ENCODE measurements at regions not wholly inside any gene's neighbourhood (a gene's known extent, or its start where the extent isn't known, plus 50 kb on each side); places are given as distances from the start of the nearest gene placed in this dataset.

DNA sequence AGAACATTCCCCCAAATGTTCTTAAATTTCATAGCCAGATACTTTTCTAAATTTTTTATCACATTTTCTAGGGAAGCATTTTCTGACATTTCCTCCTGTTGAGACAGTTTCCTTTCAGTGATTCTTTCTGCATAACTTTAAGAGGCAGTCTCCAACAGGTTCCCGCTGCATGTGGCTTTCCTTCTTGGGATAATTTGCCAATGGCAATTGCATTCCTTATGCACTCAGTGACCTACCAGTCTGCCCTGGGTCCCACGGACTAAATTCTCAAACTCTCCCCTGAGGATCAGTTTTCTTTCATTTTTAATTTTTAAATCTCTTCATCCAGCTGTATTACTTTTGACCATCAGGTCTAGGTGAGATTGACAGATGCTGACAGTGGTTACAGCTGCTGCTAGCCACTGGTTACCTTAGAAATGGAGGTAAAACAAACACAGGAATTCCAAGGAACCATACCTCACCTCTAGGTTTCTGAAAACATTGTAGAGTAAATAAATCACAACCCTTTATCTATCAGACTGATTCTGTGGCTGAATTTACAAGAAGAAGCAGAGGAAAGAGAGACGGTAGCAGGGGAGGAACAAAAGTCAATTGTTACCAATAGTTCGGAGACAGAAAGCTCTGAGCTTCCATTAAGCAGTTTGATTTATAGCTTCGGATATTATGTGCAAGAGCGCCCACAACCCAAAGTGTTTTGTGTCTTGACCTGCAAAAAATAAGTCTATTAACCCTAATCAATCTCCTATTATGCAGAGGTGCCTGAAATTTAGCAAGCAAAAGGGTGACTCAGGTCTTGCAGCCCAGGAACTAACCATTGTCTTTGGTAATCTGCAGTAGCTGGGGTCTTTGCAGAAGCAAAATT lies 216.0 kb downstream of the PMP22 start:
- in situ Hi-C loops (cut with HindIII; ENCODE audit: low sequenced_read_pairs) = no loop called here

DNA sequence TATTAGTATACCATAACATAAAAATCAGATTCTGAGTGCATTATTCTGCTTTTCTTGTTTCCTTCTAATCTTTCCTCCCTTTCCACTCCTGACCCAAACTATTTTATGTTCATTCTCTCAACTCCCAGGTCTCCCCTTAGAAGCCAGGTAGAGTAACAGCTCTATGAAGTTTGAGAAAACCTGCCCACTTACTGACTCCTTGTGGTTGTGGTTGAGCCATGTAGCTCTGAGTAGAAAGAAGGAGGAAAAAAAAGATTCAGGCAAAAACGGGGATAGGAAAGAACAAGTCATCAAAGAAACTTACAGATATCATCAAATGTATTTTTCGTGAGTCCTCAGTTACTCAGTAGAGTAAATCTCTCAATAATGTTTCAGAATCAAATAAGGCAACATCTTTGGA lies 216.7 kb downstream of the PMP22 start:
- in situ Hi-C loops (cut with HindIII; ENCODE audit: low sequenced_read_pairs) = no loop called here

DNA sequence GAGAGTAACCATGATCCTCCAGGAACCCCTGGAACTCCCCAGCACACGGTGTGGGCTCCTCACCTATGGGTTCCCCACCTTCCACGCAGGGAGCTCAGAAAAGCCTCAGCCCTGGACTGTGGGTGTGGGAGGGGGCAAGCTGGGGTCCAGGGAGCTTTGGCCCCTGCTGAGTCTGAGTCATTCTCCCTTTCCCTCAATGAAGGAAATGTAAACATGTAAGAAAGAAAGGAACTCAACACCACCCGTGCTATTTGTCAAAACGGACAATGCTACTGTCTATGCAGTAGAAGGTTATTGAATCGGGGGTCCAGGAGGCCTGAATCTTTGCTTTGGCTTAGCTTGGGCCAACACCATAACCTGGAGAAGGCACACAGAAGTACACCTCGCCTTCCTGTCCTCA lies 222.8 kb downstream of the PMP22 start:
- in situ Hi-C loops (cut with HindIII; ENCODE audit: low sequenced_read_pairs) = no loop called here

DNA sequence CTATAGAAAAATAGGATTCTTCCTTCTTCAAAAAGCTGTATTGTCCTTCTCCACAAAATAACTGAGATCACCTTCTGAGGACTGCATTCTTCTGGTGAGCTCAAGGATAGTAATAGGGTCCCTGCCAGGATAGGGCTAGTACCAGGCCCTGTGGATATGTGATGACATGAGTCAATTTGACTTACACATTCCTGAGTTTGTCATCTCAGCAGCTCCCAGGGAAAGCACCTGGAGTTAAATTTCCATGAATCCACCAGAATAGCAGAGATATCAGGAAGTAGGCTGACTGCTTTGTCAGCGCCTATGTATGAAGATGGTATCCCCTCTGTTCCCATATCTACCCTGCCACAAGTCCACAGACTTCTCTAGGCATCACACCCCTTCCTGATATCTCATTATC lies 225.8 kb downstream of the PMP22 start:
- in situ Hi-C loops (cut with HindIII; ENCODE audit: low sequenced_read_pairs) = no loop called here

DNA sequence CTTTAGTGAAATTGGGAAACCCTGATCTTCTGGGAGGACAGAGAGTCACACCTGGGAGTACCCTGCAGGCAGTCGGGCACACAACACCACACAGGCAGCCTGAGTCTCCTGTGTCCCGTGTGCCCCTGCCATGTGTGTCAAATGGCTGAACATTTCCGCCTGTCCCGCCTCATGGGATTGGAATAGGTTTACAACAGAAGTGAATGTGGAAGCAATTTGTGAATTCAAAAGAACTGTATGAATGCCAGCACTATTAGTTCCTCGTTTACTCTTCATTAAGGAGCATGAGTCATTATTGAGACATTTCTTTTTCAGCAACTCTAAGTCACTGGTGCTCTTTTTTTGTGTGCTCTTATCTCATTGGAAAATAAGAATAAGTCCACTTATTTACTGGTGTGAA lies 226.5 kb downstream of the PMP22 start:
- in situ Hi-C loops (cut with HindIII; ENCODE audit: low sequenced_read_pairs) = no loop called here

DNA sequence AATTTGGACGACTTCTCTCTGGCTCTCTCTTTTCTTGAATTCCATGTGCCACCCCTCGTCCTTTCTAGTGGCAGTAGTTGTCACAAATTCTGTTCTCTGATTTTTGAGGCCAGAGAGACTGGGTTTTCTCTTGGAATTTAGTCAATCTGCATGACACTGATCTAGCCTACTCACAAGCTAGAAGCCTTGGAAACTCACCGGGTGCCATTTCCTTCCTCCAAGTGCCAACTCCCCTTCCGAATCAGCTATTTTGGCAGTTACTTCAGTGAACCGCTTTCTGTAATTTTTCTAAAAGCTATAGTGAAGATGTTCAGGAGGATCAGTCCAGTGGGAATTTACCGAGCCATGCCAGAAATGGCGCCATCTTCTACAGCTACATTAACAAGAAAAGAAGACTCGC lies 228.9 kb downstream of the PMP22 start:
- in situ Hi-C loops (cut with HindIII; ENCODE audit: low sequenced_read_pairs) = no loop called here

DNA sequence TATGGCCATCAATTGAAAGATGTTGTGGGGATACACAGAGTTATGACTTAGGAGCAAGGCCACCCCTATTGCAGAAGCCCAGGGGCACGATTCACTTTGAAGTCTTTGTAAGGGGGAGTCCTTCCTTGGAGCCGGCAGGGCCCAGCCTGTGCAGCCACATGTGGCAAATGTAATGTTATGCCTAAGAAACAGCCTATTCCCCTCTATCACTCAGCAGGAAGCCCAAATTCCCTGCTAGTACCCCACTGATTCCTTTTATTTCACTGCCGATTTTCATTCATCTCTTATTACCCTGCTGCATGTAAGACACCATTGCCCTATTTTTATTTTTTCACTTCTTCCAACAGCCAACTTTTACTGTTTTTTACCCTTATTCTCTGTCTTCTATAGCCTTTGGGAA lies 233.2 kb downstream of the PMP22 start:
- in situ Hi-C loops (cut with HindIII; ENCODE audit: low sequenced_read_pairs) = no loop called here

DNA sequence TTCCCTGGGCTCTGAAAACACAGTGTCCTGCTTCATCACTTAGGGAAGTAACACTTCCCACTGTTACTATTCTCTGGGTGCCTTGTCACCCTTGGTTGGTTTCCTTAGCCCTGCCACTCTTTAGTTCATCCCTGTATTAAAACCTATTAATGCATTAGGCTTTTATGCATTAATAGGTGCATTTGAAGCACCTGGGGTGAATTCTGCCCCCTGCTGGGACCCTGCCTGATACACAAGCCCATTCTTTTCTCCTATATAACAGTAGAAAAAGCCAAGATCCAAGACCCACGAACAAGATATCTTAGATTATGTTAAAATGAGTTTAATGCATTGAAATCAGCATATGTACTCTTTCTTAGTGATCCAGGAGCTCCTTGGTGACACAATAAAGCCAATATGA lies 235.7 kb downstream of the PMP22 start:
- in situ Hi-C loops (cut with HindIII; ENCODE audit: low sequenced_read_pairs) = no loop called here

DNA sequence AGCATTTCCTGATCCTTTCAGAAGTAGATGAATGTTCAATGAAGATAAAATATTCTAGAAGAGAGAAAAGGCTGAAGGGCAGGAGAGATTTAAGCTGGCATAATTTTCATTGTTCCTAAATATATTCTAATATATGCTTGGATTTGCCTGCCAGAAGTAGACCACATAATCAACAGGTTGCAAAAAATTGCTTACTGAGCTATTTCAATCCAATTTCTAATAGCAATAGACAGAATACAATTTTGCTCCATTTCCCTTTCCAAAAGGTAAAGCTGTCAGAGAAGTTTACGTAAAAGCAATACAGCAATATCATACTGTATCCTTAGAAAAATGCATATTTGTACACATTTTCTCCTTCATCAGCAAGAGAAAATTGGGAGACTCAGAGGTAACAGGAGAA lies 237.3 kb downstream of the PMP22 start:
- in situ Hi-C loops (cut with HindIII; ENCODE audit: low sequenced_read_pairs) = no loop called here

DNA sequence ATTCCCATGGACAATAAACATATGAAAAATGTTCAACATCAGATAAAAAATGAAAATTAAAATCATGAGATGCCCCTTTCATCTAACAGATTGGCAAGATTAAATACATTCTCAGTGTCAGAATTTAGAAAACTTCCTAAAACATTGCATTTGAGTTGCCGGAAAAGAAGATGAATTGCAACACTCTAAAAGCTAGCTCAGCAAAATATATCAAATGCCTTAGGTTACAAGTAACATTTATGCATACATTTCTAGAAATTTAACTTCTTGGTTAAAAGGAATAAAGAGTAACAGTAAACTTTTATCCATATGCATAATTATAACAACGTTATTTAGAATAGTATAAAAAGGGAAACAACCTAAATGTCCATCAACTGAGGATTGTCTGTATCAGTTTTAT lies 239.0 kb downstream of the PMP22 start:
- in situ Hi-C loops (cut with HindIII; ENCODE audit: low sequenced_read_pairs) = no loop called here

DNA sequence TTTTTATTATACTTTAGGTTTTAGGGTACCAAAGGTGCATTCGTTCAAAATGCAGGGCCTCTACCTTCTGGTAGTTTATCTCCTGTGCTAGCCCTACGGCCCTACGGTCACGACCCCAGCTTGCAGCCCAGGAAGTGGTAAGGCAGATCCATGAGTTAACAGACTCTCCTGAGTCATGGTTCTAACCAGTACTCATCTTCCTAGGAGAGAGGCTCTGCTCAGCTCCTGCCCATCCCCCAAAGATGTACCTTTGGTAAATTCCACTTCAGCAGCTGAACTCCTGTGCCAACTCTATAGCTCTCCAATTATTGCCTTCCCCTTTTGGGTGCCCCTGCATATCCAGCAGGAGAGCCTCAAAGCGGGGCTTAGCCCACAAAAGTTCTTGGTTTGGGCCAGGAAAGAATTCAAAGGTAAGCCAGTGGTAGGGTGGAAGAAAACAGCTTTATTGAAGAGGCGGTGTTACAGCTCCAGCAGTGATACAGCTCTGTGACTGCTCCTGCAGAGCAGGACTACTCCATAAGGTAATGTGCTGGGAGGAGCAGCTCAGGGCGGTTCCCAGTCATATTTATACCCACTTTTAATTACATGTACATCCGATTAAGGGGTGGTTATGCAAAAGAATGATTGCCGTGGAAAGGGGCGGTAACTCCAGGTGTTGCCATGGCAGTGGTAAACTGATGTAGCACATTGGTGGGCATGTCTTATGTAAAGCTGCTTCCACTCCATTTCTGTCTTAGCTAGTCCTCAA lies 241.4 kb downstream of the PMP22 start:
- in situ Hi-C loops (cut with HindIII; ENCODE audit: low sequenced_read_pairs) = no loop called here

DNA sequence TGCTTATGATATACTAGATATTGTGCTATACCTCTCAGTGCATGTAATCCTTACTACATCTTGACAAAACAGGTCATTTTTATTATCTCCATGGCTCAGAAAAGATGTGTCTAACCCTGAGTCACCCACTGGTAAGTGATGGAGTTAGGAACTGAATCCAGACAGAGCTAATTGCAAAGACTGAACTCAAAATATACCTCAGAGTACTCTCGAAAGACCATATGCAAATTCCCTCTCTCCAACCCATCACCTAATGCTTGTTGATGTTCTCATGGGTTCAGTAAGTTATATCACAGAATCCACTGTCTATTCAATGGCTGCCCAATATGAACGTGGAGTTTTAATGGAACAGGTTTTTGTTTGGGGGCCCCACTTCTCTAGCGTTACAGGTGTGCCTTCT lies 246.0 kb downstream of the PMP22 start:
- in situ Hi-C loops (cut with HindIII; ENCODE audit: low sequenced_read_pairs) = no loop called here

DNA sequence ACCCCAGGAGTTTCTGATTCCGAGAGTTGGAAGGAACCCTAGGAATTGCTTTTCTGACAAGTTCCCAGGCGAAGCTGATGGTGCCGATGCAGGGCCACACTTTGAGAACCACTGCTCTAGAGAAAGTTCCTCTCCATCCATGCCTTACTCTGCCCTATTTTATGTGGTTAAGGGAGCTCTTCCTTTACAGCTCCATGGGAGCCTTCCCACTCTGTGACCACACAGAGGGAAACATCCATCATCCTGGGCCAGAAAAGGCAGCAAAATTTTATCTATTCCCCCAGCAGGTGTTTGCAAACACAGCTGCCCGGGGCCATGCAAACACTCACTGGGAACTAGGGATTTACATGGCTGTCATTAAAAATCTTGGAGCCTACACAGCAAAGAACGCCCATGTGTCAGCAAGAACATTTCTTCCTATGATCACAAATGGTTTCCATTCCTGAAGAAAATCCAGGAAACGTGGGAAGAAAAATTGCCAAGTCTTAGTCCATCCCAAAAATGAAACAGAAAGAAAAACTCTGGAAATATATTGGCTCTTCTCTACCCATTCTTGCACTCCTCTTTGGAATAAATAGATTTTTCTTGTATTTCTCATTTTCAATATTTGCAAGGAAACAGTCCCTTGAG lies 252.7 kb downstream of the PMP22 start:
- in situ Hi-C loops (cut with HindIII; ENCODE audit: low sequenced_read_pairs) = no loop called here

DNA sequence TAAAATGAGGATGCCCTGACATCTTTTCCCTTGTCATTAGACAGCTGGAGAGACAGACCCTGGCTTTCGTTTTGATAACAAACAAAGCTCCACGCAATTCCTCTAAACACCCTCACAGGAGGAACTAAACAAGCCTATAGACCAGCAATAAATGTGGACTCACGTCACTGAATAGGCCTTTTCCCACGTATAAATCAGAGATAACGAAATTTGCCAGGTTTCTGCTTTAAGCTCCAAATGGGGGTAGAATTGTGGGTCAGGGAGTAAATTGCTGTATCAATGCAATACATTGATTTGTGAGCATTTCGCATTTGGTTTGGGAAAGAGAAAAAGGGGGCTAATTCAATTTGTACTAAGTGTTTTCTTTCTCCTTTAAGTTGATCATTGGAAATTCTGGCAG lies 256.0 kb downstream of the PMP22 start:
- in situ Hi-C loops (cut with HindIII; ENCODE audit: low sequenced_read_pairs) = no loop called here

DNA sequence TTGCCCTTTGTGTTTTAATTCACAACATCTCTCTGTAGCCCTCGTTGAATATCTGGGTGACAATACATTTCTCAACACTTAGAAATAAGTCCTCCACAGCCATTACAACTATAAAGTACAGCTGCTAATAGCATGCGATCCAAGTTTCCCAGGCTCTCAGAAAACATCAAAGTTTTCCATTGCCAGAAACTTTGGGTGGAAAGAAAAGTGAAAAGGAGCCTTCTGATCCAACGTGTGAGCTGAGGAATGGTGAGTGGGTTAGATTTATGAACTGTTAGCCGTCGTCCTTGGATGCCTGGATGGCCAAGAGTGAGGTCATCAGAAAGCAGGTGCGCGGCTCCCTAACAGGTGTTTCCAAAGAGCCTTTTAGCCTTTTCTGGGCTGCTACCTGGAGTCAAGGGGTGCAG lies 258.0 kb downstream of the PMP22 start:
- in situ Hi-C loops (cut with HindIII; ENCODE audit: low sequenced_read_pairs) = no loop called here

DNA sequence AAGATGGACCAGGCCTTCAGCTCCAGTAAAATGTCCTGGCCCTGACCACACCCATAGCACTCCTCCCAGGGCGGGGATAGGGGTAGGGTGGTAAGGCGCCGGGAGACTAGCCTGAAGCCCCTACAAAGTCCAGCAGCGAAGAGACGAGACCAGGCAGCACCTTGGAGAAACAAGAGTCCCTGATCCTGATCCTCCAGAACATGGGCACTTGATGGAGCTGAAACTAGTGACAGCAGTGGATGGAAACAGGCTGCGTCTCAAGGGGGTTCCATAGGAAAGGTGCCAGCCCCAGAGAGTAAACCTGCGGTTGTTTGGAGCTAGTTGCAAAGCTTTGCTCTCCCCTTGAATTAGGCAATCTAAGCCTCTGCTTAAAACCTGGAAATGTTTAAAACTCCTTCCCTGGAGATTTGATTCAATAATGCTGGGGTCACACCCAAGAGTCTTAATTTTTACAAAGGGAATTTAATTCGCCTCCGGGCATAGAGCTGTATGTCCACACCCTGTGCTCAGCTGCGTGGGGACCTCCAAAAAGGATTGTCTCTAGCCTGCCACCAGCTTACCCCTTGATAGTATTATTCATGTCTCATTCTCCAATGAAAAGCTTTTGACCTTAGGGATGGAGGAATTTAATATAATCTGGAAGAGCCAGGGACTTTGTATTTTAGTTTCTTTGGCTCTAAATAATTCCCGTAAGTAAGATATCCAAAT lies 258.6 kb downstream of the PMP22 start:
- in situ Hi-C loops (cut with HindIII; ENCODE audit: low sequenced_read_pairs) = no loop called here

DNA sequence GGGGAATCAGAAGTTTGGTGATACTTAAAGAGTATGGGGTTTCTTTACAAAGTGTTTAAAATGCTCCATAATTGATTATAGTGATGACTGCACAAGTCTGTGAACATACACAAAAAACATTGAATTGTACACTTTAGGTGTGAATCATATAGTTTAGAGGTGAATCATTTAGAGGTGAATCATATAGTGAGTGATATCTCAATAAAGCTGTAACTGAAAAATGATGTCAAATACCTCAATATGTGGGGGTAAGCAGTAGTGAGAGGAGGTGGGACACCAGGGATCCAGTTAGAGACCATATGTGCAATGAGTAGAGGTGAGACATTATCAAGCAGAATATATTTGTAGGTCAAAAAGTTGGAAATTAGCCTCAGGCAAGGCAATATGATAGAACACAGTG lies 264.5 kb downstream of the PMP22 start:
- in situ Hi-C loops (cut with HindIII; ENCODE audit: low sequenced_read_pairs) = no loop called here

DNA sequence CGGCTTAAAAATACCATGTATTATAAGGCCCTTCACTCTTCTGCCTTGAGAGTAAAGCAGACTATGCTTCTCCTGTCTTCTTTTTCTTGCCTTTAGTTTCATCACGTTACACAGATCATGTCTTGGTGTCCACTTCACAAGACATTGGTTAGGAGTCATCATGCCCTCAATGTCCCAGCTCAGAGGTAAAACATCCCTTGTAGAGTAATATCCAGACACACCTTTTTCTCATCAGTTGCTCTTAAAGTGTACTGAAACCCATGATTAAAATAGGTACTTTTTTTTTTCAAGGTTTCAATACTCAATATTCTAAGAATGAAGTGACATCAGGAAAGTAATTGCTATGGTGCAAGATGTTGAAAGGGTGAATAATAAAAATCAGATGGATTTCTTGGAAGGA lies 267.8 kb downstream of the PMP22 start:
- in situ Hi-C loops (cut with HindIII; ENCODE audit: low sequenced_read_pairs) = no loop called here

DNA sequence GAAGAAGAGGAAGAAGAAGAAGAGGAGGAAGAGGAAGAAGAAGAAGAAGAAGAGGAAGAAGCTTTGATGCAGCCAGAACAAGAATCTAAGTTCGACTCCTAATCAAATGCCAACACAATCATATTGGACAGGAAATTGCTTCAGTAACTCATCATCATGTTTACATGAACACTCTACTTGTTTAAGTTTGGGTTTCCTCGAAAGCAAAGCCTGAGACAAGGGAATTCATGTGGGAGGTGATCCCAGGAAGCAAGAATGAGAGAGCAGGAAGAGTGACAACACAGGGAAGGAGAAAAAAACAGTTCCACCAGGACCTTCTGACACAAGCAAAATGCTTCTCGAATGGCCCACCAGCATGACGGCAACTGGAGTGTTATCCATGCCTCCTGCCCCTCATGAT lies 279.0 kb downstream of the PMP22 start:
- in situ Hi-C loops (cut with HindIII; ENCODE audit: low sequenced_read_pairs) = loop anchor here (5.0 kb wide), 1 partner anchor 39 kb away; no protein-coding TSS in a partner anchor

DNA sequence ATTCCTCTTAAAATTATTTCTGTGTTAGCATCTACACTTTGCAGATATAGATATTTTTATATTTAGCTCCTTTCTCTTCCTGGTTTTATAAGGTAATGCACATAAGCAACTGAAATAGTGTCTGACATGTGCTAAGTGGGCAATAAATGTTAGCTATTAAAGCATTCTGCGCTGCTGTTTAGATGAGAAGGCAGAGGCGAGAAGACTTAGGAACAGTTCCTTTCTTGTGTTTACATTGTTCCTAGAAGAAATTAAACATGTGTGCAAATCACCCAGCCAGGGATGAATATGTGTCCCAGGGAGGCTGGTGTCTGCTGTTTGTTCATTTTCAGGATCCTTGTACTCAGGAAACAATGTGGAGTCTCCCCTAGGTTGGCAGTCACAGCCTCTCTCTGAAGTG lies 292.3 kb downstream of the PMP22 start:
- in situ Hi-C loops (cut with HindIII; ENCODE audit: low sequenced_read_pairs) = no loop called here

DNA sequence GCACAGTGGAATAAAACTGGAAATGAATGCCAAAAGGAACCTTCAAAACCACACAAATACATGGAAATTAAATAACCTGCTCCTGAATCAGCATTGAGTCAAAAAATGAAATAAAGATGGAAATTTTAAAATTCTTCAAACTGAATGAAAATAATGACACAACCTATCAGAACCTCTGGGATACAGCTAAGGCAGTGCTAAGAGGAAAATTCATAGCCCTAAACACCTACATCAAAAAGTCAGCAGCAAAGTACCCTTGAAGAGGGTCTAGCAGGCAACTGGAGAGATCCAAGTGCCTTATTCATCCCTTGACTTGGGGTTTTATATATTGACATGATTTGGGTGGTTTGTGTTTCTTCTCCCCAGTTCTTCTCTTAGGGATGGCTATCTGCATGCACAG lies 294.1 kb downstream of the PMP22 start:
- in situ Hi-C loops (cut with HindIII; ENCODE audit: low sequenced_read_pairs) = no loop called here

Measured in DLD1 (cell line).